Heart left ventricle (tissue), 16 donors: ENCODE measurements at regions not wholly inside any gene's neighbourhood (a gene's known extent, or its start where the extent isn't known, plus 50 kb on each side); places are given as distances from the start of the nearest gene placed in this dataset.

Experiments
- ATAC-seq, 4 donors: fragments of 200-7000 bp; cut with Tn5 transposase; one replicate each; pipeline ENCODE4 v1.9.1; 2020 to 2022; ENCODE audit warnings: moderate library complexity in 4 of 4, mild to moderate bottlenecking in 3 of 4, moderate number of reproducible peaks in 1 of 4
- DNase-seq, 5 donors: peaks; one replicate each; pipeline ENCODE4 v3.0.0-alpha.2; 2020
- H3K27ac ChIP-seq, 12 donors: fragments of 200-600 bp; sonication (generic) in 4 of 12; one replicate each; pipeline versions ENCODE4 v1.5.0 to v1.8.0; 2016 to 2022; ENCODE audit warnings: mild to moderate bottlenecking in 2 of 12
- H3K27me3 ChIP-seq, 9 donors: fragments of 200-600 bp; sonication (generic) in 2 of 9; one replicate each; pipeline versions ENCODE4 v1.5.1 to v1.8.0; 2016 to 2022; ENCODE audit warnings: mild to moderate bottlenecking in 3 of 9
- H3K36me3 ChIP-seq, 9 donors: fragments of 200-600 bp; sonication (generic) in 2 of 9; one replicate each; pipeline versions ENCODE4 v1.5.0 to v1.8.0; 2018 to 2022; ENCODE audit warnings: mild to moderate bottlenecking in 2 of 9
- H3K4me1 ChIP-seq, 12 donors: fragments of 200-600 bp; sonication (generic) in 4 of 12; one replicate each; pipeline versions ENCODE4 v1.5.0 to v1.8.0; 2016 to 2022; ENCODE audit warnings: mild to moderate bottlenecking in 3 of 12
- H3K4me3 ChIP-seq, 12 donors: fragments of 200-600 bp; sonication (generic) in 4 of 12; one replicate each; pipeline versions ENCODE4 v1.5.0 to v1.8.0; 2017 to 2022; ENCODE audit warnings: mild to moderate bottlenecking in 9 of 12, moderate library complexity in 4 of 12
- H3K9me3 ChIP-seq, 12 donors: fragments of 200-600 bp; sonication (generic) in 4 of 12; one replicate each; pipeline versions ENCODE4 v1.5.0 to v1.8.0; 2016 to 2022; ENCODE audit warnings: mild to moderate bottlenecking in 1 of 12
- CTCF ChIP-seq, 12 donors: fragments of 200-600 bp; sonication (generic) in 4 of 12; IDR thresholded peaks; one replicate each; pipeline versions ENCODE4 v1.5.0 to v1.8.0; 2018 to 2022; ENCODE audit warnings: antibody characterized with exemption in 12 of 12, mild to moderate bottlenecking in 5 of 12
- POLR2A ChIP-seq, 2 donors: fragments of 450-650 bp; IDR thresholded peaks; one replicate each; pipeline ENCODE4 v1.6.1; 2017; ENCODE audit warnings: antibody characterized with exemption in 2 of 2, mild to moderate bottlenecking in 2 of 2, moderate library complexity in 2 of 2
- WGBS, 4 donors: extraction: QIAGEN DNeasy Blood & Tissue Kit in 2 of 4; methylation state at CpG; one replicate each; pipeline versions ENCODE4 v1.1.5 to v1.1.7; 2013 to 2018; 5-methylcytosine and 5-hydroxymethylcytosine counted together
- intact Hi-C, 10 donors: fragments of 100-400 bp; cut with DNase I; formaldehyde crosslinking; loops; one replicate each; pipeline versions ENCODE4 v1.11.1 to v1.14.2; 2022
- donor health status: ischemic (EF 13 %, LVEDD 7.1; RV severe dilation, severe dysfunction).
- donor health status: healthy with polysubstance abuse.
- donor health status: DM: no; HTN: yes; CAD: no.
- donor health status: DM: no; HTN: no; CAD: no.
- donor health status: ischemic (EF 25% LVEDD 6.9; RV normal size, moderate dysfunction).
- donor health status: ischemic (EF 25% LVEDD 5.7; RV mildly dilated, moderate dysfunction).
- donor health status: healthy.
- donor health status: DM: yes; HTN: yes; CAD: no.
- donor health status: ischemic (EF 35%, LVEDD 5.7; RV mildly dilated, moderate dysfunction).
- donor health status: nonischemic (EF 11% LVEDD 7.7; RV severe dilation, severe dysfunction).
- donor health status: DM: yes; HTN: yes; CAD: no.
- donor health status: PGD.
- donor health status: ischemic (EF 29% LVEDD 5.4; RV normal size, mild dysfunction).
- donor health status: nonischemic (EF 23%, LVEDD 6.1; RV moderate dilation, normal function).

DNA sequence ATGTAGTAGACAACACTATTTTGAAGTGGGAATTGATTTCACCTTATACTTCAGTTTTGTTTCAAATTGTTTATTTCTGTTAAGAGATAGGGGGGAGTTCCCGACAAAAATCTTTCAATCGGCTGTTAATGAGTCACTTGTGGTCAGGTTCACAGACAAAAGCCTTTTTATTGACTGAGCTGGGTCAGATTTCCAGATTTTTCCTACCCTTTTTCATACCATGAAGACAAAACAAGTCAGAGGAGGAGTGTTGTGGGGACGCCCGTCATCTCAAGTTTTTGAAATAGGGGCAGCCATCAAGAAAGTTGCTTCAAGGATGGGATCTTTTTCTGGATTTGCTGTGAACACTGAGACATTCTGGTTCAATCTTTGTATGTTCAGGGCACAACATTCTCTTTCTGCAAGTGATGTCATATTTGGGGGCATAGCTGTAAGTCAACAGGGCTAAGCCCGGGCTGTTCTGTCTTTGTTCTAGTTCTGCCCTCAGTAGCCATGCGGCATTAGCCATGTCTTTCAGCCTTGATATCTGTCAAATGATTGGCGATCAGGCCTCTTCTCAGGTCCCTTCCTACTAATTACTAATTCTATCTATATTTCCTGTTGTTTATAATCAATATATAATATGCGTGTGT, 496.0 kb upstream of the MARCKS start:
- ATAC-seq (no peak), DNase-seq (no peak)
- no peaks in the 10 kb centered on the region for H3K9me3 ChIP-seq
- H3K27ac ChIP-seq = no peak overlapping the region
- peaks cover 0 to 38% (median 11%) of the 10 kb centered on the region in 12 donors for H3K4me1 ChIP-seq
- 86 to 91% (median 88%) methylated on average over 8 of the region's 8 CpGs for WGBS, 4 donors
- TF ChIP-seq CTCF (IDR thresholded peaks at IDR 0.05) (no peak), POLR2A (IDR thresholded peaks at IDR 0.05) (no peak)
- H3K36me3 ChIP-seq = no peaks in the 10 kb centered on the region
- no peaks in the 10 kb centered on the region for H3K27me3 ChIP-seq
- no peak overlapping the region for H3K4me3 ChIP-seq
- intact Hi-C loops = no loop called here

GRCh38 chr6:113362301-113363047, 494.7 kb upstream of the MARCKS start:
- ATAC-seq (no peak), DNase-seq (no peak)
- H3K27me3 ChIP-seq = no peaks in the 10 kb centered on the region
- H3K9me3 ChIP-seq = no peaks in the 10 kb centered on the region
- intact Hi-C loops = no loop called here
- no peaks in the 10 kb centered on the region for H3K36me3 ChIP-seq
- TF ChIP-seq POLR2A (IDR thresholded peaks at IDR 0.05) (no peak), CTCF (IDR thresholded peaks at IDR 0.05) (no peak)
- WGBS, 4 donors = 84 to 87% (median 84%) methylated on average over 7 of the region's 7 CpGs
- H3K27ac ChIP-seq = peak overlapping the region in 1 of 12 donors; percentile 30
- H3K4me1 ChIP-seq = peaks cover 0 to 38% (median 11%) of the 10 kb centered on the region in 12 donors
- no peak overlapping the region for H3K4me3 ChIP-seq

DNA sequence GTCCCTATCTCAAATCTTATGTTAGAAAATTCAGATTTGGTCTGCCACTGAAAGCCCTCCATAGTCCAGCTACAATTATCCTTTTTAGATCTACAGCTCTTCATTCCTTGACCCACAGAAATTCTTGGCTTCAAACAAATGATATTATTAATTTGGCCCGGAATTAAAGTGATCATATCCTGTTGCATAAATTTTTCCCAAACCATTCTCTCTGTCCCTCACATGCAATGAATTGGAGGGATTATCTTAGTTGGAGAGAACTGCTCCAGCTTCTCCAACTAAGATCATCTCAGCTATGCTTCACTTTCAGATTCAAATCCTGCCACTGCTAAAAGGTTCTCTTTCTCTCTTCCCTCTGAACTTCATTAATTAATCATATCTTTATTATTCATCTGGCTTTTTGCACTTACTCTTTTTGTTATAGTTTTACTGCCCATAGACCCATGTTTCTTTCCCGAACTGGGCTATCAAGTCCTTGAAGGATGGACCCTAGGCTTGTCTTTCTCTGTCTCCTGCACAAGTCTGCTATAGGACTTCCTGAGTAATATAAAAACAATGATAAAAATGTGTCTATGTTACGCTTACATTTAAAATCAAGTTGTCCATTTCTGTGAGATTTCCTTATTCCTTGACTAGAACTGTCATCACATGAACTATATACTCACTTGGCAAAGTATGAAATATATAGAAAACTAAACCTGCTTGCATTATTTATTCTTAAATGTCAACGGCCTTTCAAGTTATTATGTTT, 493.9 kb upstream of the MARCKS start:
- peak overlapping the region in 1 of 12 donors; percentile 30 for H3K27ac ChIP-seq
- intact Hi-C loops = no loop called here
- WGBS, 4 donors = 76 to 86% (median 82%) methylated on average over 4 of the region's 4 CpGs

More for the DNA sequence above, 493.9 kb upstream of the MARCKS start:
- TF ChIP-seq CTCF (IDR thresholded peaks at IDR 0.05) (no peak), POLR2A (IDR thresholded peaks at IDR 0.05) (no peak)
- Histone ChIP-seq H3K9me3 (no peaks in the 10 kb centered on the region), H3K4me1 (peaks cover 0 to 38% (median 11%) of the 10 kb centered on the region in 12 donors), H3K27me3 (no peaks in the 10 kb centered on the region), H3K4me3 (no peak overlapping the region), H3K36me3 (no peaks in the 10 kb centered on the region)
- ATAC-seq = no peak
- no peak for DNase-seq
